ENCODE measurements at regions not wholly inside any gene's neighbourhood (a gene's known extent, or its start where the extent isn't known, plus 50 kb on each side); places are given as distances from the start of the nearest gene placed in this dataset.

- intact Hi-C loops (cut with DNase I; ENCODE audit: low total_unique reads): no loop called here
- Histone ChIP-seq H3K36me3 (no peaks in the 10 kb centered on the region), H3K9me3 (no peaks in the 10 kb centered on the region), H3K27me3 (no peaks in the 10 kb centered on the region), H3K4me3 (no peak overlapping the region), H3K27ac (no peak overlapping the region), H3K4me1 (no peaks in the 10 kb centered on the region)
- DNase-seq: no peak
- TF ChIP-seq CTCF (IDR thresholded peaks at IDR 0.05): no peak
Measured at GRCh38 chr18:28408528-28408927, 231.6 kb upstream of the CDH2 start.

GRCh38 chr18:28407681-28408080 is 230.8 kb upstream of the CDH2 start:
- TF ChIP-seq CTCF (IDR thresholded peaks at IDR 0.05): no peak
- Histone ChIP-seq H3K4me3 (no peak overlapping the region), H3K27me3 (no peaks in the 10 kb centered on the region), H3K36me3 (no peaks in the 10 kb centered on the region), H3K9me3 (no peaks in the 10 kb centered on the region), H3K27ac (no peak overlapping the region), H3K4me1 (no peaks in the 10 kb centered on the region)
- intact Hi-C loops (cut with DNase I; ENCODE audit: low total_unique reads): no loop called here
- DNase-seq: no peak

GRCh38 chr18:28406533-28406932 is 229.6 kb upstream of the CDH2 start:
- Histone ChIP-seq H3K4me3 (no peak overlapping the region), H3K36me3 (no peaks in the 10 kb centered on the region), H3K4me1 (no peaks in the 10 kb centered on the region), H3K9me3 (no peaks in the 10 kb centered on the region), H3K27ac (no peak overlapping the region), H3K27me3 (no peaks in the 10 kb centered on the region)
- TF ChIP-seq CTCF (IDR thresholded peaks at IDR 0.05): no peak
- intact Hi-C loops (cut with DNase I; ENCODE audit: low total_unique reads): no loop called here
- DNase-seq: no peak

- Histone ChIP-seq H3K36me3 (no peaks in the 10 kb centered on the region), H3K27me3 (no peaks in the 10 kb centered on the region), H3K27ac (no peak overlapping the region), H3K4me1 (no peaks in the 10 kb centered on the region), H3K9me3 (no peaks in the 10 kb centered on the region), H3K4me3 (no peak overlapping the region)
- no peak for TF ChIP-seq CTCF (IDR thresholded peaks at IDR 0.05)
- no peak for DNase-seq
- intact Hi-C loops (cut with DNase I; ENCODE audit: low total_unique reads): no loop called here
Measured at GRCh38 chr18:28404694-28405093, 227.8 kb upstream of the CDH2 start.

- H3K27me3 ChIP-seq: no peaks in the 10 kb centered on the region
- no peaks in the 10 kb centered on the region for H3K4me1 ChIP-seq
- intact Hi-C loops (cut with DNase I; ENCODE audit: low total_unique reads): no loop called here
- no peak overlapping the region for H3K27ac ChIP-seq
- no peak overlapping the region for H3K4me3 ChIP-seq
- H3K9me3 ChIP-seq: no peaks in the 10 kb centered on the region
- DNase-seq: no peak
- TF ChIP-seq CTCF (IDR thresholded peaks at IDR 0.05): no peak
- no peaks in the 10 kb centered on the region for H3K36me3 ChIP-seq
Measured at GRCh38 chr18:28399781-28400362, 222.9 kb upstream of the CDH2 start.

GRCh38 chr18:28398471-28398870 is 221.5 kb upstream of the CDH2 start:
- no peaks in the 10 kb centered on the region for H3K27me3 ChIP-seq
- no peaks in the 10 kb centered on the region for H3K4me1 ChIP-seq
- H3K9me3 ChIP-seq: no peaks in the 10 kb centered on the region
- no peak overlapping the region for H3K27ac ChIP-seq
- no peak for DNase-seq
- TF ChIP-seq CTCF (IDR thresholded peaks at IDR 0.05): no peak
- H3K36me3 ChIP-seq: no peaks in the 10 kb centered on the region
- no peak overlapping the region for H3K4me3 ChIP-seq
- intact Hi-C loops (cut with DNase I; ENCODE audit: low total_unique reads): no loop called here

Data from tibial artery (tissue), 4 donors.